Mesenchymal stem cell (in vitro differentiated cells and primary cell): ENCODE measurements at regions not wholly inside any gene's neighbourhood (a gene's known extent, or its start where the extent isn't known, plus 50 kb on each side); places are given as distances from the start of the nearest gene placed in this dataset.

Experiments
- DNase-seq: peaks from one replicate; pipeline ENCODE4 v3.0.0-alpha.2; 2013
- H2AFZ ChIP-seq: one replicate; pipeline ENCODE4 v1.6.1; 2013; ENCODE audit warnings: low read depth, mild to moderate bottlenecking, control low read depth, inconsistent platforms, low read length, moderate library complexity
- H2AK5ac ChIP-seq: 2 replicates; pipeline ENCODE4 v1.6.1; 2013; ENCODE audit warnings: low read length, moderate library complexity, mild to moderate bottlenecking, inconsistent platforms; ENCODE audit not compliant: severe bottlenecking
- H2BK120ac ChIP-seq: one replicate; pipeline ENCODE4 v1.6.1; 2013; ENCODE audit warnings: low read depth, mild to moderate bottlenecking, inconsistent platforms, low read length, moderate library complexity
- H2BK12ac ChIP-seq, 2 experiments: one replicate each; pipeline ENCODE4 v1.6.1; 2013; ENCODE audit warnings: inconsistent platforms in 2 of 2, low read length in 2 of 2, mild to moderate bottlenecking in 2 of 2, moderate library complexity in 2 of 2, control low read depth in 1 of 2
- H2BK15ac ChIP-seq: one replicate; pipeline ENCODE4 v1.6.1; 2013; ENCODE audit warnings: mild to moderate bottlenecking, low read depth, inconsistent platforms; ENCODE audit not compliant: poor library complexity, severe bottlenecking
- H2BK5ac ChIP-seq: 2 replicates; pipeline ENCODE4 v1.6.1; 2013; ENCODE audit warnings: low read depth, mild to moderate bottlenecking, low read length, control low read depth, inconsistent platforms; ENCODE audit not compliant: poor library complexity, severe bottlenecking
- H3K14ac ChIP-seq, 2 experiments: one replicate each; pipeline ENCODE4 v1.6.1; 2013; ENCODE audit warnings: inconsistent platforms in 2 of 2, low read length in 2 of 2, control low read depth in 1 of 2, mild to moderate bottlenecking in 1 of 2, moderate library complexity in 1 of 2
- H3K18ac ChIP-seq, 2 experiments: one replicate each; pipeline ENCODE4 v1.6.1; 2013; ENCODE audit warnings: inconsistent platforms in 2 of 2, low read length in 2 of 2, control low read depth in 1 of 2, low read depth in 1 of 2, mild to moderate bottlenecking in 1 of 2
- H3K23ac ChIP-seq, 2 experiments: one replicate each; pipeline ENCODE4 v1.6.1; 2013; ENCODE audit warnings: inconsistent platforms in 2 of 2, low read length in 2 of 2, mild to moderate bottlenecking in 2 of 2, moderate library complexity in 2 of 2, control low read depth in 1 of 2
- H3K27ac ChIP-seq: 2 replicates; pipeline ENCODE4 v1.5.1; 2013; ENCODE audit warnings: mild to moderate bottlenecking, moderate library complexity, low read length, control low read depth, inconsistent platforms; ENCODE audit not compliant: poor library complexity, severe bottlenecking
- H3K27me3 ChIP-seq, 2 experiments: 2 replicates each; pipeline versions ENCODE4 v1.6.1 to v1.7.0; 2013; ENCODE audit warnings: low read length in 2 of 2, mild to moderate bottlenecking in 2 of 2, moderate library complexity in 2 of 2, control low read depth in 1 of 2, inconsistent platforms in 1 of 2; ENCODE audit not compliant: control insufficient read depth in 1 of 2, insufficient read depth in 1 of 2
- H3K36me3 ChIP-seq, 2 experiments: 2 replicates each; pipeline versions ENCODE4 v1.6.1 to v1.7.0; 2013; ENCODE audit warnings: low read length in 2 of 2, control low read depth in 1 of 2, inconsistent platforms in 1 of 2, low read depth in 1 of 2, mild to moderate bottlenecking in 1 of 2; ENCODE audit not compliant: insufficient read depth in 2 of 2, control insufficient read depth in 1 of 2
- H3K4ac ChIP-seq, 2 experiments: one replicate each; pipeline ENCODE4 v1.6.1; 2013; ENCODE audit warnings: inconsistent platforms in 2 of 2, low read length in 2 of 2, mild to moderate bottlenecking in 2 of 2, moderate library complexity in 2 of 2, control low read depth in 1 of 2, low read depth in 1 of 2
- H3K4me1 ChIP-seq: 2 replicates; pipeline ENCODE4 v1.6.1; 2013; ENCODE audit warnings: low read depth, low read length, control low read depth; ENCODE audit not compliant: control insufficient read depth, insufficient read depth
- H3K4me2 ChIP-seq: 2 replicates; pipeline ENCODE4 v1.6.1; 2013; ENCODE audit warnings: low read length, mild to moderate bottlenecking, inconsistent platforms; ENCODE audit not compliant: poor library complexity, severe bottlenecking
- H3K4me3 ChIP-seq, 2 experiments: 2 replicates each; pipeline versions ENCODE4 v1.5.1 to v1.7.0; 2013; ENCODE audit warnings: low read length in 2 of 2, mild to moderate bottlenecking in 2 of 2, control low read depth in 1 of 2, low read depth in 1 of 2; ENCODE audit not compliant: insufficient read depth in 1 of 2
- H3K79me1 ChIP-seq: replicated peaks from 2 replicates; pipeline ENCODE4 v1.6.1; 2013; ENCODE audit warnings: mild to moderate bottlenecking, control low read depth, low read length, inconsistent platforms; ENCODE audit not compliant: poor library complexity, severe bottlenecking
- H3K9ac ChIP-seq: 2 replicates; pipeline ENCODE4 v1.7.0; 2013; ENCODE audit warnings: mild to moderate bottlenecking, low read length, moderate library complexity
- H3K9me3 ChIP-seq: 2 replicates; pipeline ENCODE4 v1.7.0; 2013; ENCODE audit warnings: mild to moderate bottlenecking, low read length; ENCODE audit not compliant: control insufficient read depth
- H4K8ac ChIP-seq: one replicate; pipeline ENCODE4 v1.6.1; 2013; ENCODE audit warnings: inconsistent platforms, mild to moderate bottlenecking, low read length, moderate library complexity
- H4K91ac ChIP-seq: one replicate; pipeline ENCODE4 v1.6.1; 2013; ENCODE audit warnings: mild to moderate bottlenecking, low read length, inconsistent platforms
- WGBS: methylation state at CpG from one replicate; pipeline ENCODE4 v1.1.7; 2013; ENCODE audit warnings: mixed read lengths; 5-methylcytosine and 5-hydroxymethylcytosine counted together

- 63% methylated on average over 6 of the region's 7 CpGs for WGBS
- Histone ChIP-seq H3K36me3 (no peaks in the 10 kb centered on the region), H3K9ac (no peak overlapping the region), H3K27me3 (peaks cover 7 to 55% of the 10 kb centered on the region in 2 experiments), H2AK5ac (no peak overlapping the region), H3K18ac (no peak overlapping the region), H3K23ac (no peak overlapping the region), H2BK15ac (no peak overlapping the region), H3K14ac (no peak overlapping the region), H3K4me3 (no peak overlapping the region), H4K8ac (no peak overlapping the region), H2BK5ac (no peak overlapping the region), H3K4ac (no peak overlapping the region), H2AFZ (no peak overlapping the region), H3K27ac (no peak overlapping the region), H3K4me1 (no peaks in the 10 kb centered on the region), H4K91ac (no peak overlapping the region), H3K4me2 (no peak overlapping the region), H2BK120ac (no peak overlapping the region), H2BK12ac (no peak overlapping the region), H3K79me1 (no peaks in the 10 kb centered on the region), H3K9me3 (no peaks in the 10 kb centered on the region)
- no peak for DNase-seq
These were observed 82.6 kb upstream of the FOXQ1 start for GRCh38 chr6:1229301-1229700.

- Histone ChIP-seq H3K9ac (no peak overlapping the region), H3K9me3 (no peaks in the 10 kb centered on the region), H3K36me3 (no peaks in the 10 kb centered on the region), H2AFZ (no peak overlapping the region), H3K4ac (no peak overlapping the region), H3K4me3 (no peak overlapping the region), H4K8ac (no peak overlapping the region), H4K91ac (no peak overlapping the region), H2BK15ac (no peak overlapping the region), H3K18ac (no peak overlapping the region), H2BK12ac (no peak overlapping the region), H3K79me1 (no peaks in the 10 kb centered on the region), H3K4me2 (no peak overlapping the region), H3K27me3 (peaks cover 7 to 50% of the 10 kb centered on the region in 2 experiments), H3K23ac (no peak overlapping the region), H2AK5ac (no peak overlapping the region), H3K4me1 (no peaks in the 10 kb centered on the region), H2BK120ac (no peak overlapping the region), H2BK5ac (no peak overlapping the region), H3K14ac (no peak overlapping the region), H3K27ac (no peak overlapping the region)
- DNase-seq: no peak
- 91% methylated on average over 9 of the region's 9 CpGs for WGBS
These were observed 83.1 kb upstream of the FOXQ1 start for GRCh38 chr6:1228754-1229191.

GRCh38 chr6:1227935-1228753, 83.8 kb upstream of the FOXQ1 start:
- H2BK12ac ChIP-seq: no peak overlapping the region
- H2BK120ac ChIP-seq: no peak overlapping the region
- no peak overlapping the region for H3K23ac ChIP-seq
- no peak overlapping the region for H2BK5ac ChIP-seq
- 87% methylated on average over 16 of the region's 16 CpGs for WGBS
- H3K79me1 ChIP-seq: no peaks in the 10 kb centered on the region
- no peak overlapping the region for H3K4me2 ChIP-seq
- no peaks in the 10 kb centered on the region for H3K36me3 ChIP-seq
- H3K14ac ChIP-seq: no peak overlapping the region
- H3K9me3 ChIP-seq: no peaks in the 10 kb centered on the region
- H3K27ac ChIP-seq: no peak overlapping the region
- H3K4me3 ChIP-seq: no peak overlapping the region
- no peak for DNase-seq
- no peak overlapping the region for H4K91ac ChIP-seq
- H2BK15ac ChIP-seq: no peak overlapping the region
- no peak overlapping the region for H3K9ac ChIP-seq
- no peak overlapping the region for H3K18ac ChIP-seq
- no peaks in the 10 kb centered on the region for H3K4me1 ChIP-seq
- peaks cover 7 to 48% of the 10 kb centered on the region in 2 experiments for H3K27me3 ChIP-seq
- H4K8ac ChIP-seq: no peak overlapping the region
- H2AK5ac ChIP-seq: no peak overlapping the region
- H2AFZ ChIP-seq: no peak overlapping the region
- no peak overlapping the region for H3K4ac ChIP-seq

- Histone ChIP-seq H4K91ac (no peak overlapping the region), H3K4me1 (no peaks in the 10 kb centered on the region), H4K8ac (no peak overlapping the region), H2BK12ac (no peak overlapping the region), H3K18ac (no peak overlapping the region), H3K27ac (no peak overlapping the region), H2BK15ac (no peak overlapping the region), H2BK5ac (no peak overlapping the region), H3K36me3 (no peaks in the 10 kb centered on the region), H2AFZ (no peak overlapping the region), H3K79me1 (no peaks in the 10 kb centered on the region), H3K4ac (no peak overlapping the region), H3K4me2 (no peak overlapping the region), H3K4me3 (no peak overlapping the region), H3K27me3 (peaks cover 11 to 42% of the 10 kb centered on the region in 2 experiments), H3K14ac (no peak overlapping the region), H3K9ac (no peak overlapping the region), H2AK5ac (no peak overlapping the region), H3K9me3 (no peaks in the 10 kb centered on the region), H2BK120ac (no peak overlapping the region), H3K23ac (no peak overlapping the region)
- WGBS: 86% methylated on average over 3 of the region's 3 CpGs
- DNase-seq: no peak
These were observed 84.3 kb upstream of the FOXQ1 start for GRCh38 chr6:1227600-1227934.
